ENCODE measurements at regions not wholly inside any gene's neighbourhood (a gene's known extent, or its start where the extent isn't known, plus 50 kb on each side); places are given as distances from the start of the nearest gene placed in this dataset.
"Not testable (repeated sequence)": the region's sequence is repeated elsewhere in the genome, so short reads cannot be mapped to it uniquely, and the experiment has no call there.

- DNase-seq, result no peak
Observed at GRCh38 chr3:124617177-124617576, 113.1 kb upstream of the UMPS start.

- DNase-seq, result no peak
Observed at GRCh38 chr3:124619887-124620599, 110.2 kb upstream of the UMPS start.

- peak; percentile 96 for DNase-seq
Observed at GRCh38 chr3:124620600-124621063, 109.6 kb upstream of the UMPS start.

GRCh38 chr3:124621498-124621897, 108.8 kb upstream of the UMPS start:
- DNase-seq, result peak; percentile 88

GRCh38 chr3:124625074-124625473, 105.2 kb upstream of the UMPS start:
- no peak for DNase-seq

GRCh38 chr3:124627501-124627908, 102.7 kb upstream of the UMPS start:
- DNase-seq, result peak; percentile 91

GRCh38 chr3:124628863-124629262, 101.4 kb upstream of the UMPS start:
- no peak for DNase-seq

- DNase-seq, result no peak
Observed at GRCh38 chr3:124629497-124629896, 100.8 kb upstream of the UMPS start.

GRCh38 chr3:124630960-124631359, 99.3 kb upstream of the UMPS start:
- DNase-seq, result no peak

- DNase-seq, result no peak
Observed at GRCh38 chr3:124631727-124632126, 98.5 kb upstream of the UMPS start.

GRCh38 chr3:124632566-124633140, 97.6 kb upstream of the UMPS start:
- no peak for DNase-seq

- peak; percentile 27 for DNase-seq
Observed at GRCh38 chr3:124633524-124633923, 96.7 kb upstream of the UMPS start.

- no peak for DNase-seq
Observed at GRCh38 chr3:124634210-124635168, 95.8 kb upstream of the UMPS start.

- no peak for DNase-seq
Observed at GRCh38 chr3:124635169-124635539, 95.1 kb upstream of the UMPS start.

- DNase-seq, result peak; percentile 41
Observed at GRCh38 chr3:124636101-124636862, 94.0 kb upstream of the UMPS start.

GRCh38 chr3:124636863-124637296, 93.4 kb upstream of the UMPS start:
- DNase-seq, result no peak

- peak; percentile 87 for DNase-seq
Observed at GRCh38 chr3:124639406-124640237, 90.6 kb upstream of the UMPS start.

GRCh38 chr3:124640635-124641306, 89.5 kb upstream of the UMPS start:
- peak; percentile 39 for DNase-seq

- no peak for DNase-seq
Observed at GRCh38 chr3:124643453-124643852, 86.8 kb upstream of the UMPS start.

- DNase-seq, result not testable (repeated sequence)
Observed at GRCh38 chr3:124646186-124646585, 84.1 kb upstream of the UMPS start.

GRCh38 chr3:124648551-124648950, 81.7 kb upstream of the UMPS start:
- DNase-seq, result peak; percentile 41
